ENCODE measurements at regions not wholly inside any gene's neighbourhood (a gene's known extent, or its start where the extent isn't known, plus 50 kb on each side); places are given as distances from the start of the nearest gene placed in this dataset.

- Histone ChIP-seq H3K4me1 (replicated peaks in 1 of 2) (peaks cover 8 to 24% of the 10 kb centered on the region in 2 donors), H3K4me3 (no peak overlapping the region), H3K27ac (peak overlapping the region; percentile 8)
- in situ Hi-C loops (cut with MboI; ENCODE audit: low pct_unique_long_range_greater_than_20kb in 2 of 9, low sequenced_read_pairs in 9 of 9, unreplicated experiment in 9 of 9) = no loop called here
- 31 to 85% (median 55%) methylated on average over 1 to 4 of the region's 4 CpGs; no CpG with 5 or more reads in 2 of the 10 experiments for WGBS, 10 experiments
- peak in 7 of 8 experiments; percentile 45 to 95 (median 89) for ATAC-seq (replicated peaks in 6 of 8)
Measured at GRCh38 chr4:156710365-156711192, 261.0 kb downstream of the PDGFC start.

- Histone ChIP-seq H3K4me3 (no peak overlapping the region), H3K27ac (no peak overlapping the region), H3K4me1 (replicated peaks in 1 of 2) (peaks cover 0 to 15% of the 10 kb centered on the region in 2 donors)
- no peak for ATAC-seq (replicated peaks in 6 of 8)
- 0 to 50% (median 27%) methylated on average over 1 of the region's 1 CpG; no CpG with 5 or more reads in 4 of the 10 experiments for WGBS, 10 experiments
- in situ Hi-C loops (cut with MboI; ENCODE audit: low pct_unique_long_range_greater_than_20kb in 2 of 9, low sequenced_read_pairs in 9 of 9, unreplicated experiment in 9 of 9) = no loop called here
Measured at GRCh38 chr4:156705311-156705710, 266.3 kb downstream of the PDGFC start.

- peaks cover 0 to 4% of the 10 kb centered on the region in 2 donors for H3K4me1 ChIP-seq (replicated peaks in 1 of 2)
- WGBS, 10 experiments = 80 to 100% (median 91%) methylated on average over 1 to 7 of the region's 7 CpGs; no CpG with 5 or more reads in 2 of the 10 experiments
- H3K27ac ChIP-seq = no peak overlapping the region
- ATAC-seq (replicated peaks in 6 of 8) = no peak
- in situ Hi-C loops (cut with MboI; ENCODE audit: low pct_unique_long_range_greater_than_20kb in 2 of 9, low sequenced_read_pairs in 9 of 9, unreplicated experiment in 9 of 9) = loop anchor here in 1 of 9 experiments (25.0 kb wide), 1 partner anchor 267 kb away; the partner anchor contains the start of gene PDGFC
- H3K4me3 ChIP-seq = no peak overlapping the region
Measured at GRCh38 chr4:156695163-156695562, 276.4 kb downstream of the PDGFC start.

- Histone ChIP-seq H3K27ac (no peak overlapping the region), H3K4me3 (no peak overlapping the region), H3K4me1 (replicated peaks in 1 of 2) (peaks cover 0 to 4% of the 10 kb centered on the region in 2 donors)
- ATAC-seq (replicated peaks in 6 of 8) = no peak
- 70 to 100% (median 79%) methylated on average over 1 to 3 of the region's 3 CpGs; no CpG with 5 or more reads in 3 of the 10 experiments for WGBS, 10 experiments
- in situ Hi-C loops (cut with MboI; ENCODE audit: low pct_unique_long_range_greater_than_20kb in 2 of 9, low sequenced_read_pairs in 9 of 9, unreplicated experiment in 9 of 9) = loop anchor here in 1 of 9 experiments (25.0 kb wide), 1 partner anchor 268 kb away; the partner anchor contains the start of gene PDGFC
Measured at GRCh38 chr4:156694413-156694812, 277.2 kb downstream of the PDGFC start.

- WGBS, 10 experiments = 29 to 88% (median 80%) methylated on average over 1 of the region's 1 CpG; no CpG with 5 or more reads in 3 of the 10 experiments
- H3K4me3 ChIP-seq = no peak overlapping the region
- peaks cover 0 to 4% of the 10 kb centered on the region in 2 donors for H3K4me1 ChIP-seq (replicated peaks in 1 of 2)
- ATAC-seq (replicated peaks in 6 of 8) = no peak
- in situ Hi-C loops (cut with MboI; ENCODE audit: low pct_unique_long_range_greater_than_20kb in 2 of 9, low sequenced_read_pairs in 9 of 9, unreplicated experiment in 9 of 9) = loop anchor here in 1 of 9 experiments (25.0 kb wide), 1 partner anchor 269 kb away; the partner anchor contains the start of gene PDGFC
- no peak overlapping the region for H3K27ac ChIP-seq
Measured at GRCh38 chr4:156693557-156693956, 278.0 kb downstream of the PDGFC start.

GRCh38 chr4:156692016-156692415, 279.6 kb downstream of the PDGFC start:
- in situ Hi-C loops (cut with MboI; ENCODE audit: low pct_unique_long_range_greater_than_20kb in 2 of 9, low sequenced_read_pairs in 9 of 9, unreplicated experiment in 9 of 9) = loop anchor here in 1 of 9 experiments (25.0 kb wide), 1 partner anchor 270 kb away; the partner anchor contains the start of gene PDGFC
- Histone ChIP-seq H3K4me1 (replicated peaks in 1 of 2) (peaks cover 0 to 4% of the 10 kb centered on the region in 2 donors), H3K4me3 (no peak overlapping the region), H3K27ac (no peak overlapping the region)
- 67 to 100% (median 100%) methylated on average over 1 of the region's 1 CpG; no CpG with 5 or more reads in 3 of the 10 experiments for WGBS, 10 experiments
- no peak for ATAC-seq (replicated peaks in 6 of 8)

GRCh38 chr4:156690572-156690971, 281.0 kb downstream of the PDGFC start:
- in situ Hi-C loops (cut with MboI; ENCODE audit: low pct_unique_long_range_greater_than_20kb in 2 of 9, low sequenced_read_pairs in 9 of 9, unreplicated experiment in 9 of 9) = loop anchor here in 1 of 9 experiments (25.0 kb wide), 1 partner anchor 272 kb away; the partner anchor contains the start of gene PDGFC
- WGBS, 10 experiments = 61 to 100% (median 91%) methylated on average over 1 to 2 of the region's 2 CpGs; no CpG with 5 or more reads in 1 of the 10 experiments
- Histone ChIP-seq H3K4me1 (replicated peaks in 1 of 2) (peaks cover 8 to 9% of the 10 kb centered on the region in 2 donors), H3K4me3 (no peak overlapping the region), H3K27ac (no peak overlapping the region)
- ATAC-seq (replicated peaks in 6 of 8) = no peak

GRCh38 chr4:156686120-156686519, 285.5 kb downstream of the PDGFC start:
- in situ Hi-C loops (cut with MboI; ENCODE audit: low pct_unique_long_range_greater_than_20kb in 2 of 9, low sequenced_read_pairs in 9 of 9, unreplicated experiment in 9 of 9) = loop anchor here in 1 of 9 experiments (25.0 kb wide), 1 partner anchor 276 kb away; the partner anchor contains the start of gene PDGFC
- 0 to 68% (median 9%) methylated on average over 2 to 3 of the region's 3 CpGs; no CpG with 5 or more reads in 4 of the 10 experiments for WGBS, 10 experiments
- no peak overlapping the region for H3K4me3 ChIP-seq
- ATAC-seq (replicated peaks in 6 of 8) = peak; percentile 64 to 99 (median 85)
- peaks cover 7 to 13% of the 10 kb centered on the region in 2 donors for H3K4me1 ChIP-seq (replicated peaks in 1 of 2)
- no peak overlapping the region for H3K27ac ChIP-seq

- H3K4me1 ChIP-seq (replicated peaks in 1 of 2) = peaks cover 7 to 13% of the 10 kb centered on the region in 2 donors
- no peak overlapping the region for H3K27ac ChIP-seq
- in situ Hi-C loops (cut with MboI; ENCODE audit: low pct_unique_long_range_greater_than_20kb in 2 of 9, low sequenced_read_pairs in 9 of 9, unreplicated experiment in 9 of 9) = loop anchor here in 1 of 9 experiments (25.0 kb wide), 1 partner anchor 277 kb away; the partner anchor contains the start of gene PDGFC
- WGBS, 10 experiments = 50 to 100% (median 86%) methylated on average over 1 to 3 of the region's 3 CpGs
- no peak overlapping the region for H3K4me3 ChIP-seq
- no peak for ATAC-seq (replicated peaks in 6 of 8)
Measured at GRCh38 chr4:156685308-156685707, 286.3 kb downstream of the PDGFC start.

- in situ Hi-C loops (cut with MboI; ENCODE audit: low pct_unique_long_range_greater_than_20kb in 2 of 9, low sequenced_read_pairs in 9 of 9, unreplicated experiment in 9 of 9) = loop anchor here in 1 of 9 experiments (25.0 kb wide), 1 partner anchor 285 kb away; the partner anchor contains the start of gene PDGFC
- ATAC-seq (replicated peaks in 6 of 8) = no peak
- H3K4me3 ChIP-seq = no peak overlapping the region
- 45 to 81% (median 71%) methylated on average over 3 to 4 of the region's 4 CpGs; no CpG with 5 or more reads in 2 of the 10 experiments for WGBS, 10 experiments
- no peak overlapping the region for H3K27ac ChIP-seq
- peaks cover 0 to under 1% of the 10 kb centered on the region in 2 donors for H3K4me1 ChIP-seq (replicated peaks in 1 of 2)
Measured at GRCh38 chr4:156677656-156678055, 293.9 kb downstream of the PDGFC start.

GRCh38 chr4:156677131-156677531, 294.5 kb downstream of the PDGFC start:
- in situ Hi-C loops (cut with MboI; ENCODE audit: low pct_unique_long_range_greater_than_20kb in 2 of 9, low sequenced_read_pairs in 9 of 9, unreplicated experiment in 9 of 9) = loop anchor here in 1 of 9 experiments (25.0 kb wide), 1 partner anchor 285 kb away; the partner anchor contains the start of gene PDGFC
- 0 to 83% (median 39%) methylated on average over 1 to 6 of the region's 6 CpGs for WGBS, 10 experiments
- peak in 4 of 8 experiments; percentile 40 to 86 (median 83) for ATAC-seq (replicated peaks in 6 of 8)
- Histone ChIP-seq H3K4me3 (no peak overlapping the region), H3K4me1 (replicated peaks in 1 of 2) (peaks cover 0 to 2% of the 10 kb centered on the region in 2 donors), H3K27ac (no peak overlapping the region)

GRCh38 chr4:156676116-156676851, 295.3 kb downstream of the PDGFC start:
- ATAC-seq (replicated peaks in 6 of 8) = peak in 1 of 8 experiments; percentile 14
- in situ Hi-C loops (cut with MboI; ENCODE audit: low pct_unique_long_range_greater_than_20kb in 2 of 9, low sequenced_read_pairs in 9 of 9, unreplicated experiment in 9 of 9) = loop anchor here in 1 of 9 experiments (25.0 kb wide), 1 partner anchor 286 kb away; the partner anchor contains the start of gene PDGFC
- no peak overlapping the region for H3K27ac ChIP-seq
- 71 to 100% (median 99%) methylated on average over 2 to 3 of the region's 3 CpGs for WGBS, 10 experiments
- no peak overlapping the region for H3K4me3 ChIP-seq
- peaks cover 0 to 2% of the 10 kb centered on the region in 2 donors for H3K4me1 ChIP-seq (replicated peaks in 1 of 2)

Data from motor neuron (in vitro differentiated cells).